HCT116 (cell line): ENCODE measurements at regions not wholly inside any gene's neighbourhood (a gene's known extent, or its start where the extent isn't known, plus 50 kb on each side); places are given as distances from the start of the nearest gene placed in this dataset.

ENCODE experiments used
- ATAC-seq: fragments of 200-7000 bp; cut with Tn5 transposase; 2 replicates; pipeline ENCODE4 v1.9.1; 2020; ENCODE audit warnings: mild to moderate bottlenecking, moderate library complexity
- BruUV-seq: library from RNA; stranded (reverse); fragments of 400-500 nt; replicated peaks from 2 replicates; lab custom pipeline; 2021; lab: Mats Ljungman, UMichigan
- CTCF ChIA-PET: fragments of 300-600 bp; sonication (Branson Sonifier 250); formaldehyde crosslinking; loops from one replicate; lab custom pipeline; 2021; ENCODE audit warnings: antibody characterized with exemption; lab: Charles Lee
- POLR2A ChIA-PET: fragments of 300-600, 350-600 bp; sonication (Branson Sonifier 250); formaldehyde crosslinking; loops from one replicate; lab custom pipeline; 2021; ENCODE audit warnings: antibody characterized with exemption; lab: Charles Lee
- RAD21 ChIA-PET, 2 experiments: fragments of 300-600 bp; sonication (Branson Sonifier 250); formaldehyde crosslinking; loops; one replicate each; lab custom pipeline; 2023; ENCODE audit warnings: low total read pairs in 2 of 2; ENCODE audit not compliant: uncharacterized antibody in 2 of 2, unreplicated experiment in 2 of 2, low non-redundant PET in 1 of 2; lab: Charles Lee
- DNase-seq: peaks from one replicate; pipeline ENCODE4 v3.0.0-alpha.2; 2010; ENCODE audit warnings: low read depth, low spot score
- H2AFZ ChIP-seq: fragments of 200-600 bp; shearing (Covaris generic), sonication (generic); 2 replicates; pipeline ENCODE4 v1.6.1; 2017; ENCODE audit warnings: low read depth, mixed run types, mixed read lengths, antibody characterized with exemption, low read length; ENCODE audit not compliant: poor library complexity, severe bottlenecking
- H3K27ac ChIP-seq: 2 replicates; pipeline ENCODE4 v1.5.1; 2012; ENCODE audit warnings: low read depth, low read length
- H3K27me3 ChIP-seq: fragments of 200-600 bp; sonication (generic); 2 replicates; pipeline ENCODE4 v1.6.1; 2016; ENCODE audit warnings: mixed run types, low read length, mixed read lengths; ENCODE audit not compliant: insufficient read depth
- H3K36me3 ChIP-seq, 2 experiments: fragments of 200-500 bp in 1 of 2; fragments of 200-600 bp in 1 of 2; sonication (Bioruptor generic) in 1 of 2; sonication (generic) in 1 of 2; 2 replicates each; pipeline versions ENCODE4 v1.5.1 to v1.6.1; 2014 to 2016; ENCODE audit warnings: low read length in 2 of 2, inconsistent platforms in 1 of 2, mixed read lengths in 1 of 2, mixed run types in 1 of 2; ENCODE audit not compliant: insufficient read depth in 2 of 2, control insufficient read depth in 1 of 2
- H3K4me1 ChIP-seq, 2 experiments: fragments of 200-600 bp in 1 of 2; sonication (generic) in 1 of 2; 2 replicates each; pipeline versions ENCODE4 v1.5.1 to v1.6.1; 2012 to 2017; ENCODE audit warnings: low read length in 2 of 2, inconsistent platforms in 1 of 2, mild to moderate bottlenecking in 1 of 2, mixed read lengths in 1 of 2, mixed run types in 1 of 2, moderate library complexity in 1 of 2; ENCODE audit not compliant: insufficient read depth in 2 of 2, control insufficient read depth in 1 of 2
- H3K4me2 ChIP-seq: fragments of 200-600 bp; sonication (generic); 2 replicates; pipeline ENCODE4 v1.6.1; 2017; ENCODE audit warnings: mixed run types, low read length, mixed read lengths
- H3K4me3 ChIP-seq, 2 experiments: fragments of 200-600 bp in 1 of 2; sonication (generic) in 1 of 2; replicated peaks in 1 of 2; 2 replicates each; pipeline ENCODE4 v1.5.1; 2011 to 2016; ENCODE audit warnings: low read length in 2 of 2, control low read depth in 1 of 2, low read depth in 1 of 2, mild to moderate bottlenecking in 1 of 2, mixed read lengths in 1 of 2, mixed run types in 1 of 2
- H3K79me2 ChIP-seq: fragments of 200-600 bp; sonication (generic); 2 replicates; pipeline ENCODE4 v1.6.1; 2017; ENCODE audit warnings: mild to moderate bottlenecking, mixed run types, low read length, moderate library complexity, mixed read lengths; ENCODE audit not compliant: insufficient read depth
- H3K9ac ChIP-seq: fragments of 200-600 bp; sonication (generic); 2 replicates; pipeline ENCODE4 v1.6.1; 2016; ENCODE audit warnings: low read length, mixed read lengths
- H3K9me2 ChIP-seq: fragments of 200-600 bp; sonication (generic), shearing (Covaris generic); 2 replicates; pipeline ENCODE4 v1.6.1; 2017; ENCODE audit warnings: mixed run types, mild to moderate bottlenecking, moderate library complexity; ENCODE audit not compliant: insufficient read depth
- H3K9me3 ChIP-seq, 2 experiments: fragments of 200-500 bp in 1 of 2; fragments of 200-600 bp in 1 of 2; sonication (Bioruptor generic) in 1 of 2; sonication (generic) in 1 of 2; 2 replicates each; pipeline ENCODE4 v1.6.1; 2014 to 2017; ENCODE audit warnings: low read length in 2 of 2, mixed read lengths in 2 of 2, inconsistent platforms in 1 of 2, low read depth in 1 of 2, mild to moderate bottlenecking in 1 of 2, mixed run types in 1 of 2, moderate library complexity in 1 of 2; ENCODE audit not compliant: control insufficient read depth in 1 of 2, insufficient read depth in 1 of 2
- H4K20me1 ChIP-seq: fragments of 200-600 bp; sonication (generic), shearing (Covaris generic); 2 replicates; pipeline ENCODE4 v1.6.1; 2017; ENCODE audit warnings: mixed run types, mild to moderate bottlenecking, moderate library complexity; ENCODE audit not compliant: insufficient read depth
- CBX3 ChIP-seq: IDR thresholded peaks from 2 replicates; pipeline ENCODE4 v1.6.1; 2012; ENCODE audit warnings: low read depth
- CTCF ChIP-seq, 3 experiments: fragments of 200-600 bp in 1 of 3; sonication (generic) in 1 of 3; IDR thresholded peaks in 2 of 3; conservative IDR thresholded peaks in 1 of 3; 2 replicates each; pipeline ENCODE4 v1.5.1; 2012 to 2017; ENCODE audit warnings: low read depth in 2 of 3, low read length in 2 of 3, antibody characterized with exemption in 1 of 3, borderline replicate concordance in 1 of 3, control low read depth in 1 of 3, mild to moderate bottlenecking in 1 of 3, mixed read lengths in 1 of 3, mixed run types in 1 of 3, moderate library complexity in 1 of 3; ENCODE audit not compliant: insufficient read depth in 1 of 3
- EGR1 ChIP-seq: IDR thresholded peaks from 2 replicates; pipeline ENCODE4 v1.6.1; 2012; ENCODE audit warnings: low read depth
- ELF1 ChIP-seq: IDR thresholded peaks from 2 replicates; pipeline ENCODE4 v1.6.1; 2012; ENCODE audit warnings: low read depth, borderline replicate concordance
- EZH2 ChIP-seq: fragments of 200-600 bp; sonication (generic); IDR thresholded peaks from 2 replicates; pipeline ENCODE4 v1.6.1; 2017; ENCODE audit warnings: antibody characterized with exemption, mixed run types
- EZH2phosphoT487 ChIP-seq: fragments of 200-600 bp; IDR thresholded peaks from 2 replicates; pipeline ENCODE4 v1.6.1; 2018; ENCODE audit warnings: antibody characterized with exemption, borderline replicate concordance
- JUND ChIP-seq: IDR thresholded peaks from 2 replicates; pipeline ENCODE4 v1.6.1; 2012
- MAX ChIP-seq: IDR thresholded peaks from 2 replicates; pipeline ENCODE4 v1.6.1; 2012
- POLR2A ChIP-seq: IDR thresholded peaks from 2 replicates; pipeline ENCODE4 v1.7.0; 2011; ENCODE audit warnings: borderline replicate concordance; ENCODE audit not compliant: insufficient read depth, insufficient read length; ENCODE audit errors: extremely low read depth
- POLR2AphosphoS5 ChIP-seq: IDR thresholded peaks from 2 replicates; pipeline ENCODE4 v1.6.1; 2011; ENCODE audit warnings: mild to moderate bottlenecking, low read depth, low read length, moderate library complexity
- SIN3A ChIP-seq: IDR thresholded peaks from 2 replicates; pipeline ENCODE4 v1.6.1; 2012; ENCODE audit warnings: low read depth
- SRF ChIP-seq: IDR thresholded peaks from 2 replicates; pipeline ENCODE4 v1.6.1; 2012; ENCODE audit warnings: low read depth
- YY1 ChIP-seq: IDR thresholded peaks from 2 replicates; pipeline ENCODE4 v1.6.1; 2011; ENCODE audit warnings: low read length, low read depth, moderate library complexity, mild to moderate bottlenecking; ENCODE audit not compliant: insufficient replicate concordance; ENCODE audit errors: extremely low read depth
- ZBTB33 ChIP-seq: IDR thresholded peaks from 2 replicates; pipeline ENCODE4 v1.6.1; 2011; ENCODE audit warnings: mild to moderate bottlenecking, low read length, moderate library complexity; ENCODE audit not compliant: insufficient replicate concordance; ENCODE audit errors: extremely low read depth
- ZFX ChIP-seq: fragments of 450-650 bp; IDR thresholded peaks from 2 replicates; pipeline ENCODE4 v1.6.1; 2017
- ZNF274 ChIP-seq: fragments of 200-500 bp; sonication (Bioruptor generic); IDR thresholded peaks from 2 replicates; pipeline ENCODE4 v1.6.1; 2014; ENCODE audit warnings: mild to moderate bottlenecking, low read depth, low read length, inconsistent platforms
- intact Hi-C: fragments of 100-400 bp; cut with micrococcal nuclease; formaldehyde crosslinking; loops from 2 replicates; pipeline ENCODE4 v1.10.0; 2022

GRCh38 chr6:119891644-119892043, 542.1 kb upstream of the MAN1A1 start (continued):
- TF ChIP-seq POLR2A, result no peak
- no peak for TF ChIP-seq EGR1
- TF ChIP-seq SRF, result no peak
- no peak for TF ChIP-seq ZFX

GRCh38 chr6:119891206-119891605, 541.6 kb upstream of the MAN1A1 start:
- no peak for TF ChIP-seq ZBTB33
- no peak for TF ChIP-seq EZH2
- no peak for TF ChIP-seq EZH2phosphoT487
- no peak for TF ChIP-seq ZFX
- TF ChIP-seq ZNF274, result no peak
- TF ChIP-seq YY1, result no peak
- TF ChIP-seq MAX, result no peak
- TF ChIP-seq EGR1, result no peak
- TF ChIP-seq ELF1, result no peak
- TF ChIP-seq POLR2AphosphoS5, result no peak
- no peak for TF ChIP-seq JUND
- TF ChIP-seq SIN3A, result no peak
- TF ChIP-seq CTCF (IDR thresholded peaks at IDR 0.05 in 2 of 3, conservative IDR thresholded peaks at IDR 0.05 in 1 of 3; ENCODE audit: borderline replicate concordance in 1 of 3, insufficient read depth in 1 of 3, low read depth in 2 of 3, low read length in 2 of 3), result no peak
- TF ChIP-seq CBX3, result no peak
- TF ChIP-seq, all 23 proteins: peak for 0
- CTCF ChIA-PET, result no interaction called here
- ATAC-seq, result no peak
- no peak overlapping the region for H3K27ac ChIP-seq
- RAD21 ChIA-PET, result no interaction called here
- no peak overlapping the region for H2AFZ ChIP-seq
- no TSS peak for BruUV-seq
- no peaks in the 10 kb centered on the region for H3K36me3 ChIP-seq
- no peak overlapping the region for H3K9ac ChIP-seq
- intact Hi-C loops, result no loop called here
- H3K4me3 ChIP-seq, result no peak overlapping the region
- no peak for DNase-seq
- no peaks in the 10 kb centered on the region for H3K9me2 ChIP-seq
- no peaks in the 10 kb centered on the region for H3K79me2 ChIP-seq
- H3K9me3 ChIP-seq, result no peaks in the 10 kb centered on the region
- POLR2A ChIA-PET, result no interaction called here
- H3K4me1 ChIP-seq, result no peaks in the 10 kb centered on the region
- H3K27me3 ChIP-seq, result no peaks in the 10 kb centered on the region
- no peaks in the 10 kb centered on the region for H4K20me1 ChIP-seq
- H3K4me2 ChIP-seq, result no peak overlapping the region
